ENCODE measurements at regions not wholly inside any gene's neighbourhood (a gene's known extent, or its start where the extent isn't known, plus 50 kb on each side); places are given as distances from the start of the nearest gene placed in this dataset.

DNA sequence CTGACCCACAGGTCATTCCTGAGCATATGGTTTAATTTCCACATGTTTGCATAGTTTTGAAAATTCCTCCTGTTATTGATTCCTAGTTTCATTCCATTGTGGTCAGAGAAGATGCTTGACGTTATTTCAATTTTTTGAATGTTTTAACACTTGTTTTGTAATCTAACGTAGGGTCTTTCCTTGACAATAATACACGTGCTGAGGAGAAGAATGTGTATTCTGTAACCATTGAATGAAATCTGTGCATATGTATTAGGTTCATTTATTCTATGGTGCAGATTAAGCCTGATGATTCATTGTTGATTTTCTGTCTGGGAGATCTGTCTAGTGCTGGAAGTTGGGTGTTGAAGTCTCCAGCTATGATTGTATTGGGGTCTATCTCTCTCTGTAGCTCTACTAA, 486.4 kb upstream of the RPS6KA3 start:
- Histone ChIP-seq H3K9ac (ENCODE audit: low read depth, low read length, poor library complexity, severe bottlenecking) (no peak overlapping the region), H3K9me3 (ENCODE audit: insufficient read depth, low read depth, low read length) (no peaks in the 10 kb centered on the region), H3K4me3 (ENCODE audit: low read length, poor library complexity, severe bottlenecking) (no peak overlapping the region), H3K27me3 (ENCODE audit: insufficient read depth, low read length, poor library complexity, severe bottlenecking) (no peaks in the 10 kb centered on the region), H2AFZ (ENCODE audit: low read length) (no peak overlapping the region), H3K4me1 (ENCODE audit: insufficient read depth, low read length, poor library complexity, severe bottlenecking) (no peaks in the 10 kb centered on the region), H3K79me2 (ENCODE audit: insufficient read depth, low read length) (no peaks in the 10 kb centered on the region), H3K36me3 (ENCODE audit: insufficient read depth, low read length) (no peaks in the 10 kb centered on the region), H3F3A (ENCODE audit: low read depth) (no peaks in the 10 kb centered on the region), H3K4me2 (ENCODE audit: low read depth, low read length, poor library complexity, severe bottlenecking) (no peak overlapping the region), H4K20me1 (ENCODE audit: insufficient read depth, low read length, poor library complexity, severe bottlenecking) (no peaks in the 10 kb centered on the region), H3K9me2 (replicated peaks; ENCODE audit: low read depth, low read length) (no peaks in the 10 kb centered on the region)
- no peak for TF ChIP-seq EZH2phosphoT487 (IDR thresholded peaks at IDR 0.05; ENCODE audit: borderline replicate concordance)
- TF ChIP-seq, protein P1, sequence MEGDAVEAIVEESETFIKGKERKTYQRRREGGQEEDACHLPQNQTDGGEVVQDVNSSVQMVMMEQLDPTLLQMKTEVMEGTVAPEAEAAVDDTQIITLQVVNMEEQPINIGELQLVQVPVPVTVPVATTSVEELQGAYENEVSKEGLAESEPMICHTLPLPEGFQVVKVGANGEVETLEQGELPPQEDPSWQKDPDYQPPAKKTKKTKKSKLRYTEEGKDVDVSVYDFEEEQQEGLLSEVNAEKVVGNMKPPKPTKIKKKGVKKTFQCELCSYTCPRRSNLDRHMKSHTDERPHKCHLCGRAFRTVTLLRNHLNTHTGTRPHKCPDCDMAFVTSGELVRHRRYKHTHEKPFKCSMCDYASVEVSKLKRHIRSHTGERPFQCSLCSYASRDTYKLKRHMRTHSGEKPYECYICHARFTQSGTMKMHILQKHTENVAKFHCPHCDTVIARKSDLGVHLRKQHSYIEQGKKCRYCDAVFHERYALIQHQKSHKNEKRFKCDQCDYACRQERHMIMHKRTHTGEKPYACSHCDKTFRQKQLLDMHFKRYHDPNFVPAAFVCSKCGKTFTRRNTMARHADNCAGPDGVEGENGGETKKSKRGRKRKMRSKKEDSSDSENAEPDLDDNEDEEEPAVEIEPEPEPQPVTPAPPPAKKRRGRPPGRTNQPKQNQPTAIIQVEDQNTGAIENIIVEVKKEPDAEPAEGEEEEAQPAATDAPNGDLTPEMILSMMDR (conservative IDR thresholded peaks at IDR 0.05; ENCODE audit: low read length) = no peak

DNA sequence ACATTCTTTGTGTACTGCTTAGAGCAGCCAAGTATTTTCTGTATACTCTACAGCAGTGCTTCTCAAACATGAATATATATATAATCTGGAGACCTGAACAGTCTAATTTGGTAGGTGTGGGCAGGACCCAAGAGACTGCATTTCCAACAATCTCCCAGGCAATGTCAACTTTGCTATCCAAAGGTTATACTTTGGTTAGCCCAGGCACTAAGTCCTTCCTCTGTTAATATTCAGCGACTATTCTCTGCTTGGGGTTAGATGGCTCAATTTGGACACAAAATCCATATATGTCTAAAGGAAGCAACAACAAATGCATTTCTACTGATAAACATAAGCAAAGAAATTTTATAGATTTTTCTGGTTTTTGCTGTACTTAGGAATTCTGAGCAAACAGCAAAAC, 480.0 kb upstream of the RPS6KA3 start:
- Histone ChIP-seq H4K20me1 (ENCODE audit: insufficient read depth, low read length, poor library complexity, severe bottlenecking) (no peaks in the 10 kb centered on the region), H3K9me3 (ENCODE audit: insufficient read depth, low read depth, low read length) (no peaks in the 10 kb centered on the region), H3K9ac (ENCODE audit: low read depth, low read length, poor library complexity, severe bottlenecking) (no peak overlapping the region), H3K9me2 (replicated peaks; ENCODE audit: low read depth, low read length) (no peaks in the 10 kb centered on the region), H3F3A (ENCODE audit: low read depth) (no peaks in the 10 kb centered on the region), H3K79me2 (ENCODE audit: insufficient read depth, low read length) (no peaks in the 10 kb centered on the region), H3K36me3 (ENCODE audit: insufficient read depth, low read length) (no peaks in the 10 kb centered on the region), H3K4me3 (ENCODE audit: low read length, poor library complexity, severe bottlenecking) (no peak overlapping the region), H2AFZ (ENCODE audit: low read length) (no peak overlapping the region), H3K27me3 (ENCODE audit: insufficient read depth, low read length, poor library complexity, severe bottlenecking) (no peaks in the 10 kb centered on the region), H3K4me1 (ENCODE audit: insufficient read depth, low read length, poor library complexity, severe bottlenecking) (no peaks in the 10 kb centered on the region), H3K4me2 (ENCODE audit: low read depth, low read length, poor library complexity, severe bottlenecking) (no peak overlapping the region)
- TF ChIP-seq, protein P1 (conservative IDR thresholded peaks at IDR 0.05; ENCODE audit: low read length) = no peak
- TF ChIP-seq EZH2phosphoT487 (IDR thresholded peaks at IDR 0.05; ENCODE audit: borderline replicate concordance) = no peak

DNA sequence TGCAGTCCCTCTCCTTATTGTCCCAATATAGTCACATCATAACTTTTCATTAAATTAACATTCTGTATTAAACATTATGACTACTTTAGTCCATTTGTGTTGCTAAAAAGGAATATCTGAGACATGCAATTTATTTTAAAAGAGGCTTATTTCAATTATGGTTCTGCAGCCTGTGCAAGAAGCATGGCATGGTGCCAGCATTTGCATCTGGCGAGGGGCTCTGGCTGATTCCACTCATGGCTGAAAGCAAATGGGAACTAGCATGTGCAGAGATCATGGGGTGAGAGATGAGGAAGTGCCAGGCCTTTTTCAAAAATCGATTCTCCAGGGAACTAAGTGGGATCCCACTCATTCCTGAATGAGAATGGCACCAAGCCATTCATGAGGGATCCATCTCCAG, 476.3 kb upstream of the RPS6KA3 start:
- TF ChIP-seq, protein P1 (conservative IDR thresholded peaks at IDR 0.05; ENCODE audit: low read length) = no peak
- no peak for TF ChIP-seq EZH2phosphoT487 (IDR thresholded peaks at IDR 0.05; ENCODE audit: borderline replicate concordance)
- no peaks in the 10 kb centered on the region for H3K27me3 ChIP-seq (ENCODE audit: insufficient read depth, low read length, poor library complexity, severe bottlenecking)

More for the DNA sequence above, 476.3 kb upstream of the RPS6KA3 start:
- Histone ChIP-seq H3K9ac (ENCODE audit: low read depth, low read length, poor library complexity, severe bottlenecking) (no peak overlapping the region), H2AFZ (ENCODE audit: low read length) (no peak overlapping the region), H3K36me3 (ENCODE audit: insufficient read depth, low read length) (no peaks in the 10 kb centered on the region), H3F3A (ENCODE audit: low read depth) (no peaks in the 10 kb centered on the region), H3K4me1 (ENCODE audit: insufficient read depth, low read length, poor library complexity, severe bottlenecking) (no peaks in the 10 kb centered on the region), H3K4me3 (ENCODE audit: low read length, poor library complexity, severe bottlenecking) (no peak overlapping the region), H3K79me2 (ENCODE audit: insufficient read depth, low read length) (no peaks in the 10 kb centered on the region), H4K20me1 (ENCODE audit: insufficient read depth, low read length, poor library complexity, severe bottlenecking) (no peaks in the 10 kb centered on the region), H3K9me3 (ENCODE audit: insufficient read depth, low read depth, low read length) (no peaks in the 10 kb centered on the region), H3K9me2 (replicated peaks; ENCODE audit: low read depth, low read length) (no peaks in the 10 kb centered on the region), H3K4me2 (ENCODE audit: low read depth, low read length, poor library complexity, severe bottlenecking) (no peak overlapping the region)
